PC-3 (cell line): ENCODE measurements at regions not wholly inside any gene's neighbourhood (a gene's known extent, or its start where the extent isn't known, plus 50 kb on each side); places are given as distances from the start of the nearest gene placed in this dataset.

ENCODE experiments used
- CTCF ChIP-seq: fragments of 300-600 bp; sonication (generic); conservative IDR thresholded peaks from 2 replicates; pipeline ENCODE4 v1.5.1; 2017; ENCODE audit warnings: antibody characterized with exemption, low read depth, mild to moderate bottlenecking, low read length
- EZH2 ChIP-seq: fragments of 300-600 bp; sonication (generic); IDR thresholded peaks from one replicate; pipeline ENCODE4 v1.6.1; 2017; ENCODE audit warnings: antibody characterized with exemption, mild to moderate bottlenecking, low read length; ENCODE audit not compliant: unreplicated experiment
- EZH2phosphoT487 ChIP-seq: fragments of 300-600 bp; sonication (generic); IDR thresholded peaks from 2 replicates; pipeline ENCODE4 v1.6.1; 2018; ENCODE audit warnings: mild to moderate bottlenecking, antibody characterized with exemption, low read length, borderline replicate concordance

GRCh38 chr13:40502236-40502635 lies 164.2 kb downstream of the FOXO1 start:
- no peak for TF ChIP-seq CTCF
- TF ChIP-seq EZH2: no peak
- TF ChIP-seq EZH2phosphoT487: no peak
